IMR-90 (cell line): ENCODE measurements at regions not wholly inside any gene's neighbourhood (a gene's known extent, or its start where the extent isn't known, plus 50 kb on each side); places are given as distances from the start of the nearest gene placed in this dataset.
"Not testable (repeated sequence)": the region's sequence is repeated elsewhere in the genome, so short reads cannot be mapped to it uniquely, and the experiment has no call there.

Experiments
- ATAC-seq: fragments of 200-7000 bp; cut with Tn5 transposase; 2 replicates; pipeline ENCODE4 v1.9.1; 2020; ENCODE audit warnings: low read depth, mild to moderate bottlenecking, moderate library complexity
- BruUV-seq: library from RNA; stranded (reverse); fragments of 400-500 nt; replicated peaks from 2 replicates; lab custom pipeline; 2021; lab: Mats Ljungman, UMichigan
- CTCF ChIA-PET: fragments of 300-600 bp; formaldehyde crosslinking; extraction: SDS; loops from one replicate; lab custom pipeline; 2021; ENCODE audit warnings: antibody characterized with exemption; lab: Yijun Ruan, JAX
- POLR2A ChIA-PET: fragments of 300-600 bp; sonication (Branson Sonifier 250); formaldehyde crosslinking; loops from one replicate; lab custom pipeline; 2022; ENCODE audit warnings: antibody characterized with exemption; ENCODE audit not compliant: unreplicated experiment; lab: Charles Lee
- DNase-seq: peaks from one replicate; pipeline ENCODE4 v3.0.0; 2013
- H2AFZ ChIP-seq: replicated peaks from 2 replicates; pipeline ENCODE3; 2013; ENCODE audit warnings: low read length, mild to moderate bottlenecking; ENCODE audit not compliant: poor library complexity
- H2AK5ac ChIP-seq: 2 replicates; pipeline ENCODE4 v1.6.1; 2013; ENCODE audit warnings: low read depth, low read length, inconsistent platforms
- H2AK9ac ChIP-seq: replicated peaks from 2 replicates; pipeline ENCODE3; 2013; ENCODE audit warnings: mild to moderate bottlenecking, low read depth, low read length, moderate library complexity; ENCODE audit not compliant: poor library complexity
- H2BK120ac ChIP-seq: 2 replicates; pipeline ENCODE4 v1.6.1; 2013; ENCODE audit warnings: low read depth, low read length, inconsistent platforms
- H2BK15ac ChIP-seq: 3 replicates; pipeline ENCODE4 v1.6.1; 2013; ENCODE audit warnings: low read depth, low read length, inconsistent platforms
- H2BK20ac ChIP-seq: 2 replicates; pipeline ENCODE4 v1.6.1; 2013; ENCODE audit warnings: low read depth, mild to moderate bottlenecking, inconsistent platforms, low read length, moderate library complexity
- H2BK5ac ChIP-seq: 2 replicates; pipeline ENCODE4 v1.6.1; 2013; ENCODE audit warnings: mild to moderate bottlenecking, low read depth, low read length, inconsistent platforms; ENCODE audit not compliant: poor library complexity, severe bottlenecking
- H3K14ac ChIP-seq: replicated peaks from 2 replicates; pipeline ENCODE4 v1.6.1; 2013; ENCODE audit warnings: low read depth, low read length, inconsistent platforms
- H3K18ac ChIP-seq: 2 replicates; pipeline ENCODE4 v1.6.1; 2013; ENCODE audit warnings: low read depth, low read length, control low read depth
- H3K23ac ChIP-seq: 2 replicates; pipeline ENCODE4 v1.6.1; 2013; ENCODE audit warnings: low read depth, low read length, inconsistent platforms
- H3K27ac ChIP-seq: 2 replicates; pipeline ENCODE4 v1.5.1; 2013; ENCODE audit warnings: mild to moderate bottlenecking, control low read depth, low read length; ENCODE audit not compliant: insufficient read depth
- H3K27me3 ChIP-seq: 2 replicates; pipeline ENCODE4 v1.6.1; 2013; ENCODE audit warnings: low read length; ENCODE audit not compliant: control insufficient read depth, insufficient read depth
- H3K36me3 ChIP-seq: 2 replicates; pipeline ENCODE4 v1.6.1; 2013; ENCODE audit warnings: low read length, mixed read lengths; ENCODE audit not compliant: control insufficient read depth, insufficient read depth
- H3K4ac ChIP-seq: 2 replicates; pipeline ENCODE4 v1.6.1; 2013; ENCODE audit warnings: low read depth, low read length, inconsistent platforms
- H3K4me1 ChIP-seq: 2 replicates; pipeline ENCODE4 v1.6.1; 2013; ENCODE audit warnings: low read length, mixed read lengths; ENCODE audit not compliant: control insufficient read depth, insufficient read depth
- H3K4me2 ChIP-seq: 2 replicates; pipeline ENCODE4 v1.6.1; 2013; ENCODE audit warnings: low read depth, mild to moderate bottlenecking, control low read depth, low read length, moderate library complexity
- H3K4me3 ChIP-seq: 2 replicates; pipeline ENCODE4 v1.5.1; 2013; ENCODE audit warnings: low read depth, mild to moderate bottlenecking, control low read depth, low read length, moderate library complexity; ENCODE audit not compliant: insufficient read depth
- H3K56ac ChIP-seq: 2 replicates; pipeline ENCODE4 v1.6.1; 2013; ENCODE audit warnings: low read length, inconsistent platforms; ENCODE audit not compliant: insufficient read depth; ENCODE audit errors: extremely low read depth
- H3K79me1 ChIP-seq, 2 experiments: 2 replicates each; pipeline ENCODE4 v1.6.1; 2013; ENCODE audit warnings: low read length in 2 of 2, inconsistent platforms in 1 of 2, low read depth in 1 of 2
- H3K9ac ChIP-seq: 2 replicates; pipeline ENCODE4 v1.6.1; 2013; ENCODE audit warnings: low read depth, low read length, control low read depth
- H3K9me1 ChIP-seq: 2 replicates; pipeline ENCODE4 v1.6.1; 2013; ENCODE audit warnings: low read length, inconsistent platforms; ENCODE audit not compliant: insufficient read depth
- H3K9me3 ChIP-seq: 2 replicates; pipeline ENCODE4 v1.6.1; 2013; ENCODE audit warnings: low read length; ENCODE audit not compliant: control insufficient read depth, insufficient read depth
- H4K20me1 ChIP-seq: 2 replicates; pipeline ENCODE4 v1.6.1; 2013; ENCODE audit warnings: low read length, inconsistent platforms; ENCODE audit not compliant: insufficient read depth
- H4K5ac ChIP-seq: 2 replicates; pipeline ENCODE4 v1.6.1; 2013; ENCODE audit warnings: mild to moderate bottlenecking, low read depth, low read length, control low read depth
- H4K8ac ChIP-seq, 2 experiments: 2 replicates each; pipeline ENCODE4 v1.6.1; 2013; ENCODE audit warnings: low read depth in 2 of 2, low read length in 2 of 2, control low read depth in 1 of 2, inconsistent platforms in 1 of 2
- H4K91ac ChIP-seq: 2 replicates; pipeline ENCODE4 v1.6.1; 2013; ENCODE audit warnings: low read depth, low read length, inconsistent platforms; ENCODE audit not compliant: insufficient read depth
- WGBS, 2 experiments: methylation state at CpG; one replicate each; pipeline versions ENCODE4 v1.1.5 to v1.1.7; 2013; ENCODE audit warnings: missing lambda C conversion rate in 2 of 2; ENCODE audit not compliant: insufficient read length in 1 of 2; ENCODE audit errors: extremely low coverage in 2 of 2; 5-methylcytosine and 5-hydroxymethylcytosine counted together
- dilution Hi-C: fragments of 300-500 bp; cut with HindIII; formaldehyde crosslinking; loops from one replicate; pipeline ENCODE4 v1.14.3; 2018; ENCODE audit warnings: low sequenced_read_pairs; ENCODE audit not compliant: unreplicated experiment
- in situ Hi-C: fragments of 300-500 bp; cut with MboI; formaldehyde crosslinking; loops from 3 replicates; pipeline ENCODE4 v1.14.3; 2019; ENCODE audit warnings: low sequenced_read_pairs, inconsistent platforms, mixed read lengths
- intact Hi-C: fragments of 100-400 bp; cut with micrococcal nuclease; formaldehyde crosslinking; loops from 2 replicates; pipeline ENCODE4 v1.10.0; 2022

DNA sequence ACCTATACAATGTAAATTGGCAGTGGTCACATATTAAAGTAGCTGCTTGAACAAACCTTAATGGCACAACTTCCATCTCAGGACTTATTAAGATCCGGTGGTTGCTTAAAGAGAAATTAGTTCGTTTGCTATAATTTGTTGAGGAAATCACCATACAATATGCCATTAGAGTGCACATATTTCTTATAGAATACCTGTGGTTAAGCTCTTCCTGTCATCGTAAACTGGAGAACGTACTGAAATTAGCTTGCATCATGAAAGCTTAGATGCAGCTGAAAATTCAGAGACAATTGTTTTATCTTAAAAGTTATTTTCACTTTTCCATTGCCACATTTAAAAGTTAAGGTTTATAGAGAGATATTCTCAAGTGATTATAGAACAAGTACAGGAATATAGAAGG is 818.6 kb upstream of the ALG10B start:
- H3K9me3 ChIP-seq, DNase-seq, H2BK20ac ChIP-seq, H3K4me1 ChIP-seq, H4K5ac ChIP-seq, H3K14ac ChIP-seq, intact Hi-C loops, H4K20me1 ChIP-seq, H2AK5ac ChIP-seq, H3K56ac ChIP-seq, dilution Hi-C loops, H3K4me2 ChIP-seq, H3K9me1 ChIP-seq, H3K36me3 ChIP-seq, H3K27me3 ChIP-seq, H2BK120ac ChIP-seq, in situ Hi-C loops, H3K79me1 ChIP-seq, H4K91ac ChIP-seq, H2BK15ac ChIP-seq, CTCF ChIA-PET, H3K18ac ChIP-seq, ATAC-seq, H3K4me3 ChIP-seq, H2AFZ ChIP-seq, H3K4ac ChIP-seq, H2BK5ac ChIP-seq, H3K27ac ChIP-seq, H3K23ac ChIP-seq, POLR2A ChIA-PET, H3K9ac ChIP-seq, BruUV-seq, H4K8ac ChIP-seq, H2AK9ac ChIP-seq: not testable (repeated sequence)
- no CpG with 5 or more reads among the region's 4 CpGs for WGBS, 2 experiments

GRCh38 chr12:37510256-37510655 is 806.3 kb upstream of the ALG10B start:
- H3K4me3 ChIP-seq, dilution Hi-C loops, CTCF ChIA-PET, H3K27me3 ChIP-seq, H3K36me3 ChIP-seq, H3K14ac ChIP-seq, H3K9me1 ChIP-seq, H2BK20ac ChIP-seq, BruUV-seq, H3K18ac ChIP-seq, H4K91ac ChIP-seq, H2AK5ac ChIP-seq, H3K27ac ChIP-seq, H2AK9ac ChIP-seq, H2AFZ ChIP-seq, POLR2A ChIA-PET, H4K5ac ChIP-seq, H3K56ac ChIP-seq, H3K9ac ChIP-seq, H3K4ac ChIP-seq, H2BK5ac ChIP-seq, intact Hi-C loops, H2BK120ac ChIP-seq, H4K20me1 ChIP-seq, H3K9me3 ChIP-seq, DNase-seq, H3K4me2 ChIP-seq, H3K23ac ChIP-seq, H3K4me1 ChIP-seq, H3K79me1 ChIP-seq, ATAC-seq, in situ Hi-C loops, H2BK15ac ChIP-seq, H4K8ac ChIP-seq: not testable (repeated sequence)
